ENCODE measurements at regions not wholly inside any gene's neighbourhood (a gene's known extent, or its start where the extent isn't known, plus 50 kb on each side); places are given as distances from the start of the nearest gene placed in this dataset.

DNA sequence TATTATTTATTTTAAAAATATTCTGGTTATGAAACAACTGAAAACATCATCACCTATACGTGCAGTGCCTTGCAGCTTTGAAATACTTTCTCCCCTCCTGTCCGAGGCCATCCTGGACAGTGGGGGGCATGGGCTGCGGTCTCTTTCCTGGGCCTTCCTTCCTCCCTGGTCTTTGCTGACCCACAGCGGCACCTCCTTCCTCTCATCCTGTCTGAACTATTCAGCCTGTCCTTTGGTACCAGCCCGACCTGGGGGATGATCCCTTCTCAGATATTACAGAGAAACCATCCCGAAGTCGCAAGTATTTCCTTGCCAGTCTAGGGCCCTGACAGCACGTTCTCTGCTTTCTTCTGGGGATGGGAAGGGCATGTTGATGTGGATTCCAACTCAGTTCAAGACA is 736.6 kb upstream of the HS6ST1 start:
- H3K4me3 ChIP-seq (ENCODE audit: low read depth in 1 of 3, low read length in 3 of 3) = no peak overlapping the region
- no peaks in the 10 kb centered on the region for H3K27me3 ChIP-seq (ENCODE audit: control insufficient read depth in 4 of 4, insufficient read depth in 4 of 4, low read length in 3 of 4)
- H3K36me3 ChIP-seq (ENCODE audit: control insufficient read depth in 4 of 4, insufficient read depth in 3 of 4, low read depth in 1 of 4, low read length in 3 of 4) = no peaks in the 10 kb centered on the region
- no peak for DNase-seq (ENCODE audit: low spot score)
- H3K4me1 ChIP-seq (ENCODE audit: control insufficient read depth in 4 of 4, insufficient read depth in 4 of 4, low read length in 3 of 4) = no peaks in the 10 kb centered on the region
- no peak overlapping the region for H3K27ac ChIP-seq (ENCODE audit: low read depth in 1 of 2, low read length in 2 of 2)
- no peak overlapping the region for H3K9ac ChIP-seq (ENCODE audit: low read depth in 1 of 2, low read length in 2 of 2)
- WGBS = 85% methylated on average over 8 of the region's 8 CpGs
- no peaks in the 10 kb centered on the region for H3K9me3 ChIP-seq (ENCODE audit: control insufficient read depth in 4 of 4, low read length in 3 of 4)
- TF ChIP-seq GABPA (IDR thresholded peaks at IDR 0.05 in 1 of 2, conservative IDR thresholded peaks at IDR 0.05 in 1 of 2) (no peak), NR2F2 (IDR thresholded peaks at IDR 0.05) (no peak), FOXA1 (IDR thresholded peaks at IDR 0.05) (no peak)

DNA sequence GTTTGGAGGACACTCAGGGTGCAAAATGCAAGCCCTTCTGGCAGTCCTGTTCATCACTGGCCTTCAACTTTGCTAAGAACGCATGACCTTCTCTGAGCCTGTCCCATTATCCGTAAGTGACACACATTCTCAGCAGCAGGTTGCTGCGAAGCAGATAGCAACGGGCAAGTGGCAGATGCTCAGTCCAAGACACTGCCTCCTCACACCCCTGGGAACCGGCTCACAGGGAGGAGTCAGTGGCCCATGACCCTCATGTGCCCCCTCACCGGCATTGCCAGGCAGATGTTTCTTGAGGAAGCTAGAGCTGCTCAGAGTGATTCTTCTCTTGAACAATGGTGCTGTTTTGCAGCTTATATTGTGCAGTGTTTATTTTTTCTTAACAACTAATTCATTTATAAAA is 737.2 kb upstream of the HS6ST1 start:
- Histone ChIP-seq H3K27me3 (ENCODE audit: control insufficient read depth in 4 of 4, insufficient read depth in 4 of 4, low read length in 3 of 4) (no peaks in the 10 kb centered on the region), H3K4me3 (ENCODE audit: low read depth in 1 of 3, low read length in 3 of 3) (no peak overlapping the region), H3K36me3 (ENCODE audit: control insufficient read depth in 4 of 4, insufficient read depth in 3 of 4, low read depth in 1 of 4, low read length in 3 of 4) (no peaks in the 10 kb centered on the region), H3K9me3 (ENCODE audit: control insufficient read depth in 4 of 4, low read length in 3 of 4) (no peaks in the 10 kb centered on the region), H3K9ac (ENCODE audit: low read depth in 1 of 2, low read length in 2 of 2) (no peak overlapping the region), H3K4me1 (ENCODE audit: control insufficient read depth in 4 of 4, insufficient read depth in 4 of 4, low read length in 3 of 4) (no peaks in the 10 kb centered on the region), H3K27ac (ENCODE audit: low read depth in 1 of 2, low read length in 2 of 2) (no peak overlapping the region)
- 87% methylated on average over 6 of the region's 6 CpGs for WGBS
- no peak for TF ChIP-seq HNF4G (IDR thresholded peaks at IDR 0.05)
- TF ChIP-seq, protein P1, sequence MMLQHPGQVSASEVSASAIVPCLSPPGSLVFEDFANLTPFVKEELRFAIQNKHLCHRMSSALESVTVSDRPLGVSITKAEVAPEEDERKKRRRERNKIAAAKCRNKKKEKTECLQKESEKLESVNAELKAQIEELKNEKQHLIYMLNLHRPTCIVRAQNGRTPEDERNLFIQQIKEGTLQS (IDR thresholded peaks at IDR 0.05) = no peak
- TF ChIP-seq SP1 (IDR thresholded peaks at IDR 0.05) = no peak
- no peak for TF ChIP-seq NR2F2 (IDR thresholded peaks at IDR 0.05)
- no peak for TF ChIP-seq FOXA1 (IDR thresholded peaks at IDR 0.05)
- TF ChIP-seq TAF1 (conservative IDR thresholded peaks at IDR 0.05) = no peak
- TF ChIP-seq, protein P2, sequence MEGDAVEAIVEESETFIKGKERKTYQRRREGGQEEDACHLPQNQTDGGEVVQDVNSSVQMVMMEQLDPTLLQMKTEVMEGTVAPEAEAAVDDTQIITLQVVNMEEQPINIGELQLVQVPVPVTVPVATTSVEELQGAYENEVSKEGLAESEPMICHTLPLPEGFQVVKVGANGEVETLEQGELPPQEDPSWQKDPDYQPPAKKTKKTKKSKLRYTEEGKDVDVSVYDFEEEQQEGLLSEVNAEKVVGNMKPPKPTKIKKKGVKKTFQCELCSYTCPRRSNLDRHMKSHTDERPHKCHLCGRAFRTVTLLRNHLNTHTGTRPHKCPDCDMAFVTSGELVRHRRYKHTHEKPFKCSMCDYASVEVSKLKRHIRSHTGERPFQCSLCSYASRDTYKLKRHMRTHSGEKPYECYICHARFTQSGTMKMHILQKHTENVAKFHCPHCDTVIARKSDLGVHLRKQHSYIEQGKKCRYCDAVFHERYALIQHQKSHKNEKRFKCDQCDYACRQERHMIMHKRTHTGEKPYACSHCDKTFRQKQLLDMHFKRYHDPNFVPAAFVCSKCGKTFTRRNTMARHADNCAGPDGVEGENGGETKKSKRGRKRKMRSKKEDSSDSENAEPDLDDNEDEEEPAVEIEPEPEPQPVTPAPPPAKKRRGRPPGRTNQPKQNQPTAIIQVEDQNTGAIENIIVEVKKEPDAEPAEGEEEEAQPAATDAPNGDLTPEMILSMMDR (IDR thresholded peaks at IDR 0.05; ENCODE audit: low read depth, low read length, missing input control) = no peak
- TF ChIP-seq, protein P3, sequence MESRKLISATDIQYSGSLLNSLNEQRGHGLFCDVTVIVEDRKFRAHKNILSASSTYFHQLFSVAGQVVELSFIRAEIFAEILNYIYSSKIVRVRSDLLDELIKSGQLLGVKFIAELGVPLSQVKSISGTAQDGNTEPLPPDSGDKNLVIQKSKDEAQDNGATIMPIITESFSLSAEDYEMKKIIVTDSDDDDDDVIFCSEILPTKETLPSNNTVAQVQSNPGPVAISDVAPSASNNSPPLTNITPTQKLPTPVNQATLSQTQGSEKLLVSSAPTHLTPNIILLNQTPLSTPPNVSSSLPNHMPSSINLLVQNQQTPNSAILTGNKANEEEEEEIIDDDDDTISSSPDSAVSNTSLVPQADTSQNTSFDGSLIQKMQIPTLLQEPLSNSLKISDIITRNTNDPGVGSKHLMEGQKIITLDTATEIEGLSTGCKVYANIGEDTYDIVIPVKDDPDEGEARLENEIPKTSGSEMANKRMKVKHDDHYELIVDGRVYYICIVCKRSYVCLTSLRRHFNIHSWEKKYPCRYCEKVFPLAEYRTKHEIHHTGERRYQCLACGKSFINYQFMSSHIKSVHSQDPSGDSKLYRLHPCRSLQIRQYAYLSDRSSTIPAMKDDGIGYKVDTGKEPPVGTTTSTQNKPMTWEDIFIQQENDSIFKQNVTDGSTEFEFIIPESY (IDR thresholded peaks at IDR 0.05) = no peak
- TF ChIP-seq EGR1 (IDR thresholded peaks at IDR 0.05; ENCODE audit: low read depth in 2 of 2) = no peak
- TF ChIP-seq RAD21 (IDR thresholded peaks at IDR 0.05) = no peak
- TF ChIP-seq, protein P4, sequence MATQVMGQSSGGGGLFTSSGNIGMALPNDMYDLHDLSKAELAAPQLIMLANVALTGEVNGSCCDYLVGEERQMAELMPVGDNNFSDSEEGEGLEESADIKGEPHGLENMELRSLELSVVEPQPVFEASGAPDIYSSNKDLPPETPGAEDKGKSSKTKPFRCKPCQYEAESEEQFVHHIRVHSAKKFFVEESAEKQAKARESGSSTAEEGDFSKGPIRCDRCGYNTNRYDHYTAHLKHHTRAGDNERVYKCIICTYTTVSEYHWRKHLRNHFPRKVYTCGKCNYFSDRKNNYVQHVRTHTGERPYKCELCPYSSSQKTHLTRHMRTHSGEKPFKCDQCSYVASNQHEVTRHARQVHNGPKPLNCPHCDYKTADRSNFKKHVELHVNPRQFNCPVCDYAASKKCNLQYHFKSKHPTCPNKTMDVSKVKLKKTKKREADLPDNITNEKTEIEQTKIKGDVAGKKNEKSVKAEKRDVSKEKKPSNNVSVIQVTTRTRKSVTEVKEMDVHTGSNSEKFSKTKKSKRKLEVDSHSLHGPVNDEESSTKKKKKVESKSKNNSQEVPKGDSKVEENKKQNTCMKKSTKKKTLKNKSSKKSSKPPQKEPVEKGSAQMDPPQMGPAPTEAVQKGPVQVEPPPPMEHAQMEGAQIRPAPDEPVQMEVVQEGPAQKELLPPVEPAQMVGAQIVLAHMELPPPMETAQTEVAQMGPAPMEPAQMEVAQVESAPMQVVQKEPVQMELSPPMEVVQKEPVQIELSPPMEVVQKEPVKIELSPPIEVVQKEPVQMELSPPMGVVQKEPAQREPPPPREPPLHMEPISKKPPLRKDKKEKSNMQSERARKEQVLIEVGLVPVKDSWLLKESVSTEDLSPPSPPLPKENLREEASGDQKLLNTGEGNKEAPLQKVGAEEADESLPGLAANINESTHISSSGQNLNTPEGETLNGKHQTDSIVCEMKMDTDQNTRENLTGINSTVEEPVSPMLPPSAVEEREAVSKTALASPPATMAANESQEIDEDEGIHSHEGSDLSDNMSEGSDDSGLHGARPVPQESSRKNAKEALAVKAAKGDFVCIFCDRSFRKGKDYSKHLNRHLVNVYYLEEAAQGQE (IDR thresholded peaks at IDR 0.05) = no peak
- TF ChIP-seq FOXA2 (IDR thresholded peaks at IDR 0.05) = no peak
- no peak for TF ChIP-seq JUND (IDR thresholded peaks at IDR 0.05)
- no peak for TF ChIP-seq RXRA (IDR thresholded peaks at IDR 0.05)
- no peak for TF ChIP-seq GABPA (IDR thresholded peaks at IDR 0.05 in 1 of 2, conservative IDR thresholded peaks at IDR 0.05 in 1 of 2)
- TF ChIP-seq, protein P5, sequence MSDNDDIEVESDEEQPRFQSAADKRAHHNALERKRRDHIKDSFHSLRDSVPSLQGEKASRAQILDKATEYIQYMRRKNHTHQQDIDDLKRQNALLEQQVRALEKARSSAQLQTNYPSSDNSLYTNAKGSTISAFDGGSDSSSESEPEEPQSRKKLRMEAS (IDR thresholded peaks at IDR 0.05) = no peak
- TF ChIP-seq HNF4A (conservative IDR thresholded peaks at IDR 0.05) = no peak
- DNase-seq (ENCODE audit: low spot score) = no peak

Data from liver (tissue), 8 donors.